Ramos (cell line): ENCODE measurements at regions not wholly inside any gene's neighbourhood (a gene's known extent, or its start where the extent isn't known, plus 50 kb on each side); places are given as distances from the start of the nearest gene placed in this dataset.
"Not testable (repeated sequence)": the region's sequence is repeated elsewhere in the genome, so short reads cannot be mapped to it uniquely, and the experiment has no call there.

Experiments
- in situ Hi-C: fragments of 300-500 bp; cut with MboI; formaldehyde crosslinking; loops from one replicate; pipeline ENCODE4 v1.14.3; 2022; ENCODE audit warnings: low sequenced_read_pairs; ENCODE audit not compliant: unreplicated experiment

GRCh38 chr4:150015910-150016309 lies 62.3 kb upstream of the DCLK2 start:
- in situ Hi-C loops: loop anchor here (25.0 kb wide), 1 partner anchor 846 kb away; no protein-coding TSS in a partner anchor

- in situ Hi-C loops: loop anchor here (25.0 kb wide), 1 partner anchor 846 kb away; no protein-coding TSS in a partner anchor
These were observed 61.6 kb upstream of the DCLK2 start for GRCh38 chr4:150016621-150017020.

- in situ Hi-C loops: loop anchor here (25.0 kb wide), 1 partner anchor 844 kb away; no protein-coding TSS in a partner anchor
These were observed 60.0 kb upstream of the DCLK2 start for GRCh38 chr4:150018257-150018656.

GRCh38 chr4:150021483-150021882 lies 56.8 kb upstream of the DCLK2 start:
- in situ Hi-C loops: loop anchor here (25.0 kb wide), 1 partner anchor 841 kb away; no protein-coding TSS in a partner anchor

GRCh38 chr4:150023489-150023888 lies 54.8 kb upstream of the DCLK2 start:
- in situ Hi-C loops: loop anchor here (25.0 kb wide), 1 partner anchor 839 kb away; no protein-coding TSS in a partner anchor

- in situ Hi-C loops: not testable (repeated sequence)
These were observed 51.3 kb upstream of the DCLK2 start for GRCh38 chr4:150026987-150027386.
